SK-N-SH (cell line): ENCODE measurements at regions not wholly inside any gene's neighbourhood (a gene's known extent, or its start where the extent isn't known, plus 50 kb on each side); places are given as distances from the start of the nearest gene placed in this dataset.

Experiments
- CTCF ChIA-PET: fragments of 300-600, 350-600 bp; formaldehyde crosslinking; extraction: SDS; loops from one replicate; lab custom pipeline; 2021; lab: Yijun Ruan, JAX
- POLR2A ChIA-PET: fragments of 350-600 bp; sonication (Branson Sonifier 250); formaldehyde crosslinking; extraction: SDS; loops from one replicate; lab custom pipeline; 2020; ENCODE audit warnings: antibody characterized with exemption, inconsistent platforms; lab: Yijun Ruan, JAX
- DNase-seq: peaks from one replicate; pipeline ENCODE4 v3.0.0; 2012
- H2AFZ ChIP-seq: fragments of 200-600 bp; sonication (generic); 2 replicates; pipeline ENCODE4 v1.8.1; 2016; ENCODE audit warnings: antibody characterized with exemption, mild to moderate bottlenecking, low read depth
- H3F3A ChIP-seq: fragments of 200-600 bp; sonication (generic); replicated peaks from 2 replicates; pipeline ENCODE3; 2016; ENCODE audit warnings: antibody characterized with exemption, mild to moderate bottlenecking; ENCODE audit not compliant: insufficient read depth
- H3K27ac ChIP-seq, 2 experiments: fragments of 200-500 bp in 1 of 2; fragments of 200-600 bp in 1 of 2; sonication (Bioruptor generic) in 1 of 2; sonication (generic), shearing (Covaris generic) in 1 of 2; 2 replicates each; pipeline versions ENCODE4 v1.5.1 to v1.6.1; 2014 to 2016; ENCODE audit warnings: low read depth in 2 of 2, inconsistent platforms in 1 of 2, low read length in 1 of 2, mild to moderate bottlenecking in 1 of 2, mixed read lengths in 1 of 2
- H3K27me3 ChIP-seq: fragments of 200-600 bp; sonication (generic), shearing (Covaris generic); 2 replicates; pipeline ENCODE4 v1.6.1; 2016; ENCODE audit warnings: mixed run types; ENCODE audit not compliant: insufficient read depth
- H3K36me3 ChIP-seq, 2 experiments: fragments of 200-500 bp in 1 of 2; fragments of 200-600 bp in 1 of 2; sonication (Bioruptor generic) in 1 of 2; sonication (generic) in 1 of 2; replicated peaks in 1 of 2; 2 replicates each; pipeline versions ENCODE3 to v1.5.1; 2014 to 2016; ENCODE audit warnings: low read length in 1 of 2, mild to moderate bottlenecking in 1 of 2; ENCODE audit not compliant: insufficient read depth in 2 of 2, control insufficient read depth in 1 of 2
- H3K4me1 ChIP-seq, 2 experiments: fragments of 200-500 bp in 1 of 2; fragments of 200-600 bp in 1 of 2; sonication (Bioruptor generic) in 1 of 2; sonication (generic), shearing (Covaris generic) in 1 of 2; 2 replicates each; pipeline versions ENCODE4 v1.5.1 to v1.6.1; 2014 to 2016; ENCODE audit warnings: low read depth in 1 of 2, low read length in 1 of 2, mixed run types in 1 of 2; ENCODE audit not compliant: insufficient read depth in 2 of 2, control insufficient read depth in 1 of 2
- H3K4me2 ChIP-seq: fragments of 200-600 bp; sonication (generic), shearing (Covaris generic); 2 replicates; pipeline ENCODE4 v1.6.1; 2017; ENCODE audit warnings: mixed run types
- H3K4me3 ChIP-seq, 2 experiments: fragments of 200-500 bp in 1 of 2; fragments of 200-600 bp in 1 of 2; sonication (Bioruptor generic) in 1 of 2; sonication (generic), shearing (Covaris generic) in 1 of 2; 2 replicates each; pipeline versions ENCODE4 v1.5.1 to v1.8.1; 2014 to 2016; ENCODE audit warnings: low read depth in 2 of 2, inconsistent platforms in 1 of 2, low read length in 1 of 2, mild to moderate bottlenecking in 1 of 2, mixed read lengths in 1 of 2, moderate library complexity in 1 of 2
- H3K79me2 ChIP-seq: fragments of 200-600 bp; sonication (generic); 2 replicates; pipeline ENCODE4 v1.8.1; 2017; ENCODE audit warnings: mild to moderate bottlenecking; ENCODE audit not compliant: insufficient read depth
- H3K9ac ChIP-seq: fragments of 200-600 bp; sonication (generic); 2 replicates; pipeline ENCODE4 v1.6.1; 2017; ENCODE audit warnings: mixed run types
- H3K9me2 ChIP-seq: fragments of 200-600 bp; sonication (generic); 2 replicates; pipeline ENCODE4 v1.6.1; 2017; ENCODE audit warnings: mixed run types
- H3K9me3 ChIP-seq: fragments of 200-600 bp; sonication (generic); 2 replicates; pipeline ENCODE4 v1.6.1; 2017; ENCODE audit warnings: mixed run types, mild to moderate bottlenecking, moderate library complexity
- H4K20me1 ChIP-seq: fragments of 200-600 bp; sonication (generic); 2 replicates; pipeline ENCODE4 v1.6.1; 2017; ENCODE audit warnings: mild to moderate bottlenecking, mixed run types; ENCODE audit not compliant: insufficient read depth
- ELF1 ChIP-seq: IDR thresholded peaks from 2 replicates; pipeline ENCODE4 v1.4.0; 2012
- MXI1 ChIP-seq: IDR thresholded peaks from 2 replicates; pipeline ENCODE4 v1.6.1; 2012; ENCODE audit warnings: mild to moderate bottlenecking, low read depth, low read length, improper control_type of control experiment
- NRF1 ChIP-seq: IDR thresholded peaks from 2 replicates; pipeline ENCODE4 v1.6.1; 2012; ENCODE audit warnings: low read depth, mild to moderate bottlenecking, low read length
- POLR2AphosphoS5 ChIP-seq: IDR thresholded peaks from 2 replicates; pipeline ENCODE4 v1.6.1; 2012; ENCODE audit warnings: low read depth, low read length
- RAD21 ChIP-seq: IDR thresholded peaks from 2 replicates; pipeline ENCODE4 v1.6.1; 2012; ENCODE audit warnings: mild to moderate bottlenecking, low read length
- RFX5 ChIP-seq: IDR thresholded peaks from 2 replicates; pipeline ENCODE4 v1.6.1; 2012; ENCODE audit warnings: mild to moderate bottlenecking, improper control_type of control experiment, low read length
- TCF12 ChIP-seq: IDR thresholded peaks from 2 replicates; pipeline ENCODE4 v1.4.0; 2012
- WGBS: methylation state at CpG from one replicate; pipeline ENCODE4 v1.1.6; 2017; ENCODE audit warnings: low lambda C conversion rate; 5-methylcytosine and 5-hydroxymethylcytosine counted together
- TF ChIP-seq, protein P1 (sequence below): fragments of 150-350 bp; IDR thresholded peaks from 2 replicates; pipeline ENCODE4 v1.6.1; 2017; ENCODE audit warnings: antibody characterized with exemption, low read length, low read depth, borderline replicate concordance
- TF ChIP-seq, protein P2 (sequence below): IDR thresholded peaks from 2 replicates; pipeline ENCODE4 v1.6.1; 2012; ENCODE audit warnings: mild to moderate bottlenecking, low read depth, low read length, moderate library complexity

GRCh38 chr2:22221006-22221405 is 1097.2 kb downstream of the TDRD15 start:
- Histone ChIP-seq H3K4me1 (no peaks in the 10 kb centered on the region), H3K27ac (no peak overlapping the region), H3K9me2 (no peaks in the 10 kb centered on the region), H3K9ac (no peak overlapping the region), H3K27me3 (no peaks in the 10 kb centered on the region), H2AFZ (no peak overlapping the region), H3K9me3 (0 out of 2 replicates have a peak, but pooled peaks cover 3% of the 10 kb centered on the region), H3K4me2 (no peak overlapping the region), H3K4me3 (no peak overlapping the region), H3K79me2 (no peaks in the 10 kb centered on the region), H4K20me1 (no peaks in the 10 kb centered on the region), H3K36me3 (no peaks in the 10 kb centered on the region)
- ChIA-PET POLR2A (no interaction called here), CTCF (no interaction called here)
- DNase-seq, result no peak
- 0% methylated on average over 1 of the region's 1 CpG for WGBS
- no peak for TF ChIP-seq POLR2AphosphoS5
- no peak for TF ChIP-seq RFX5
- TF ChIP-seq MXI1, result no peak
- TF ChIP-seq, all 33 proteins: peak for 0
- H3F3A ChIP-seq, result no peaks in the 10 kb centered on the region

DNA sequence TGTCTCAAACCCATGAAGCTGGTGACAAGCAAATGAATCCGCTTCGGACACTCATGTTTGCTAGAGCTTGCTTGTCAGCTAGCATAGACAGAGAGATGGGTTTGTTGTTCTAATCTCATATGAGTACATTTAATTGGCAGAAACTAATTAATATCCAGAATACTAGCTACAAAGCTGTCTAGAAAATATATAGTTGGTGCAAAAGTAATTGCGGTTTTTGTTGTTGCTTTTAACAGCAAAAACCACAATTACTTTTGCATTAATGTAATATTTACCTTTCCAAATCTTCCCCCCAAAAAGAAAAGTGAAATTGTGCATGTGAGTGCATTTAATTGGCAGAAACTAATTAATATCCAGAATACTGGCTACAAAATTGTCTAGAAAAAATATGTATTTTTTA is 1115.2 kb downstream of the TDRD15 start:
- TF ChIP-seq RFX5, result no peak
- no peak for TF ChIP-seq RAD21
- TF ChIP-seq, protein P1, sequence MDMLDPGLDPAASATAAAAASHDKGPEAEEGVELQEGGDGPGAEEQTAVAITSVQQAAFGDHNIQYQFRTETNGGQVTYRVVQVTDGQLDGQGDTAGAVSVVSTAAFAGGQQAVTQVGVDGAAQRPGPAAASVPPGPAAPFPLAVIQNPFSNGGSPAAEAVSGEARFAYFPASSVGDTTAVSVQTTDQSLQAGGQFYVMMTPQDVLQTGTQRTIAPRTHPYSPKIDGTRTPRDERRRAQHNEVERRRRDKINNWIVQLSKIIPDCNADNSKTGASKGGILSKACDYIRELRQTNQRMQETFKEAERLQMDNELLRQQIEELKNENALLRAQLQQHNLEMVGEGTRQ, result no peak
- no peak for TF ChIP-seq ELF1
- TF ChIP-seq TCF12, result no peak
- TF ChIP-seq, protein P2, sequence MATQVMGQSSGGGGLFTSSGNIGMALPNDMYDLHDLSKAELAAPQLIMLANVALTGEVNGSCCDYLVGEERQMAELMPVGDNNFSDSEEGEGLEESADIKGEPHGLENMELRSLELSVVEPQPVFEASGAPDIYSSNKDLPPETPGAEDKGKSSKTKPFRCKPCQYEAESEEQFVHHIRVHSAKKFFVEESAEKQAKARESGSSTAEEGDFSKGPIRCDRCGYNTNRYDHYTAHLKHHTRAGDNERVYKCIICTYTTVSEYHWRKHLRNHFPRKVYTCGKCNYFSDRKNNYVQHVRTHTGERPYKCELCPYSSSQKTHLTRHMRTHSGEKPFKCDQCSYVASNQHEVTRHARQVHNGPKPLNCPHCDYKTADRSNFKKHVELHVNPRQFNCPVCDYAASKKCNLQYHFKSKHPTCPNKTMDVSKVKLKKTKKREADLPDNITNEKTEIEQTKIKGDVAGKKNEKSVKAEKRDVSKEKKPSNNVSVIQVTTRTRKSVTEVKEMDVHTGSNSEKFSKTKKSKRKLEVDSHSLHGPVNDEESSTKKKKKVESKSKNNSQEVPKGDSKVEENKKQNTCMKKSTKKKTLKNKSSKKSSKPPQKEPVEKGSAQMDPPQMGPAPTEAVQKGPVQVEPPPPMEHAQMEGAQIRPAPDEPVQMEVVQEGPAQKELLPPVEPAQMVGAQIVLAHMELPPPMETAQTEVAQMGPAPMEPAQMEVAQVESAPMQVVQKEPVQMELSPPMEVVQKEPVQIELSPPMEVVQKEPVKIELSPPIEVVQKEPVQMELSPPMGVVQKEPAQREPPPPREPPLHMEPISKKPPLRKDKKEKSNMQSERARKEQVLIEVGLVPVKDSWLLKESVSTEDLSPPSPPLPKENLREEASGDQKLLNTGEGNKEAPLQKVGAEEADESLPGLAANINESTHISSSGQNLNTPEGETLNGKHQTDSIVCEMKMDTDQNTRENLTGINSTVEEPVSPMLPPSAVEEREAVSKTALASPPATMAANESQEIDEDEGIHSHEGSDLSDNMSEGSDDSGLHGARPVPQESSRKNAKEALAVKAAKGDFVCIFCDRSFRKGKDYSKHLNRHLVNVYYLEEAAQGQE, result no peak
- no peak for TF ChIP-seq NRF1
- H3K79me2 ChIP-seq, result no peaks in the 10 kb centered on the region
- ChIA-PET CTCF (no interaction called here), POLR2A (no interaction called here)
- no peaks in the 10 kb centered on the region for H3K36me3 ChIP-seq
- no peaks in the 10 kb centered on the region for H3K27me3 ChIP-seq
- H3K27ac ChIP-seq, result no peak overlapping the region
- no peak overlapping the region for H3K4me2 ChIP-seq
- no peaks in the 10 kb centered on the region; a peak in 1 of 4 replicates for H3K4me1 ChIP-seq
- no peak overlapping the region for H3K4me3 ChIP-seq
- H3K9me2 ChIP-seq, result no peaks in the 10 kb centered on the region
- H3F3A ChIP-seq, result no peaks in the 10 kb centered on the region
- no peak overlapping the region for H2AFZ ChIP-seq
- H3K9ac ChIP-seq, result no peak overlapping the region
- WGBS, result 49% methylated on average over 3 of the region's 3 CpGs
- no peaks in the 10 kb centered on the region for H4K20me1 ChIP-seq
- DNase-seq, result no peak
- H3K9me3 ChIP-seq, result no peaks in the 10 kb centered on the region
